ENCODE measurements at regions not wholly inside any gene's neighbourhood (a gene's known extent, or its start where the extent isn't known, plus 50 kb on each side); places are given as distances from the start of the nearest gene placed in this dataset.

- CTCF ChIA-PET = no interaction called here
- no peak for DNase-seq (ENCODE audit: extremely low spot score)
- POLR2A ChIA-PET = no interaction called here
- TF ChIP-seq CTCF (IDR thresholded peaks at IDR 0.05; ENCODE audit: control extremely low read depth, extremely low read depth, low read depth, missing control alignments) = no peak
Measured at GRCh38 chr10:117699436-117700075, 157.0 kb downstream of the EMX2 start.

GRCh38 chr10:117710181-117710798, 167.7 kb downstream of the EMX2 start:
- CTCF ChIA-PET = no interaction called here
- DNase-seq (ENCODE audit: extremely low spot score) = no peak

GRCh38 chr10:117716889-117717288, 174.3 kb downstream of the EMX2 start:
- no peak for DNase-seq (ENCODE audit: extremely low spot score)
- ChIA-PET POLR2A (no interaction called here), CTCF (interaction anchor here (0.9 to 1.1 kb wide), 2 partner anchors 14 to 17 kb away, joined by 4 read pairs; no protein-coding TSS in a partner anchor)
- no peak for TF ChIP-seq CTCF (IDR thresholded peaks at IDR 0.05; ENCODE audit: control extremely low read depth, extremely low read depth, low read depth, missing control alignments)

More at GRCh38 chr10:117710181-117710798, 167.7 kb downstream of the EMX2 start:
- POLR2A ChIA-PET = no interaction called here
- no peak for TF ChIP-seq CTCF (IDR thresholded peaks at IDR 0.05; ENCODE audit: control extremely low read depth, extremely low read depth, low read depth, missing control alignments)

- no peak for TF ChIP-seq CTCF (IDR thresholded peaks at IDR 0.05; ENCODE audit: control extremely low read depth, extremely low read depth, low read depth, missing control alignments)
- no peak for DNase-seq (ENCODE audit: extremely low spot score)
- ChIA-PET POLR2A (no interaction called here), CTCF (interaction anchor here (1.9 kb wide), 1 partner anchor 12 kb away, joined by 5 read pairs; no protein-coding TSS in a partner anchor)
Measured at GRCh38 chr10:117718986-117719920, 176.7 kb downstream of the EMX2 start.

GRCh38 chr10:117720931-117721835, 178.6 kb downstream of the EMX2 start:
- ChIA-PET POLR2A (no interaction called here), CTCF (interaction anchor here (1.9 kb wide), 1 partner anchor 13 kb away, joined by 5 read pairs; no protein-coding TSS in a partner anchor)
- no peak for DNase-seq (ENCODE audit: extremely low spot score)
- TF ChIP-seq CTCF (IDR thresholded peaks at IDR 0.05; ENCODE audit: control extremely low read depth, extremely low read depth, low read depth, missing control alignments) = no peak
